HEK293 (cell line): ENCODE measurements at regions not wholly inside any gene's neighbourhood (a gene's known extent, or its start where the extent isn't known, plus 50 kb on each side); places are given as distances from the start of the nearest gene placed in this dataset.

Experiments used
- CTCF ChIA-PET: fragments of 350-600 bp; formaldehyde crosslinking; extraction: SDS; loops from one replicate; lab custom pipeline; 2021; ENCODE audit warnings: antibody characterized with exemption; lab: Yijun Ruan, JAX
- POLR2A ChIA-PET: fragments of 300-600 bp; formaldehyde crosslinking; extraction: SDS; loops from one replicate; lab custom pipeline; 2020; ENCODE audit warnings: antibody characterized with exemption, inconsistent platforms; lab: Yijun Ruan, JAX
- H3K27ac ChIP-seq: fragments of 200-500 bp; sonication (Bioruptor generic); 2 replicates; pipeline ENCODE4 v1.5.1; 2014; ENCODE audit warnings: low read depth, low read length, control low read depth, inconsistent platforms; ENCODE audit errors: extremely low read depth
- H3K36me3 ChIP-seq, 2 experiments: fragments of 200-500 bp in 1 of 2; sonication (Bioruptor generic) in 1 of 2; 1 replicate in 1 of 2; 2 replicates in 1 of 2; pipeline ENCODE4 v1.5.1; 2014 to 2017; ENCODE audit warnings: inconsistent platforms in 2 of 2, low read length in 2 of 2; ENCODE audit not compliant: control insufficient read depth in 2 of 2, insufficient read depth in 1 of 2
- H3K4me1 ChIP-seq: fragments of 200-500 bp; sonication (Bioruptor generic); 2 replicates; pipeline ENCODE4 v1.5.1; 2014; ENCODE audit warnings: mild to moderate bottlenecking, low read length, inconsistent platforms; ENCODE audit not compliant: control insufficient read depth, insufficient read depth
- H3K4me3 ChIP-seq: 2 replicates; pipeline ENCODE4 v1.5.1; 2011; ENCODE audit warnings: low read depth, mild to moderate bottlenecking, control low read depth, low read length, moderate library complexity
- H3K9me3 ChIP-seq: fragments of 200-500 bp; sonication (Bioruptor generic); 2 replicates; pipeline ENCODE4 v1.5.1; 2014; ENCODE audit warnings: low read depth, low read length, inconsistent platforms; ENCODE audit not compliant: control insufficient read depth, insufficient read depth
- ELK4 ChIP-seq: IDR thresholded peaks from 2 replicates; pipeline ENCODE4 v1.6.1; 2011; ENCODE audit warnings: mild to moderate bottlenecking, low read depth, low read length, borderline replicate concordance
- GFI1B ChIP-seq: fragments of 450-650 bp; formaldehyde crosslinking; IDR thresholded peaks from 2 replicates; pipeline ENCODE4 v1.5.1; 2016; ENCODE audit warnings: missing biosample characterization, missing genetic modification characterization
- MZF1 ChIP-seq: fragments of 450-650 bp; formaldehyde crosslinking; IDR thresholded peaks from 2 replicates; pipeline ENCODE4 v1.5.1; 2017; ENCODE audit warnings: missing biosample characterization, missing genetic modification characterization, borderline replicate concordance
- PRDM2 ChIP-seq: fragments of 450-650 bp; formaldehyde crosslinking; IDR thresholded peaks from 2 replicates; pipeline ENCODE4 v1.5.1; 2016; ENCODE audit warnings: missing biosample characterization, missing genetic modification characterization, borderline replicate concordance
- PRDM4 ChIP-seq: fragments of 450-650 bp; formaldehyde crosslinking; IDR thresholded peaks from 2 replicates; pipeline ENCODE4 v1.5.1; 2017; ENCODE audit warnings: missing biosample characterization, missing genetic modification characterization
- TCF7L2 ChIP-seq: IDR thresholded peaks from 2 replicates; pipeline ENCODE4 v1.6.1; 2011; ENCODE audit warnings: low read depth, mild to moderate bottlenecking, inconsistent platforms, low read length, moderate library complexity, borderline replicate concordance
- ZNF211 ChIP-seq: fragments of 450-650 bp; formaldehyde crosslinking; IDR thresholded peaks from 2 replicates; pipeline ENCODE4 v1.5.1; 2016; ENCODE audit warnings: low read depth, missing biosample characterization, missing genetic modification characterization
- ZNF248 ChIP-seq: fragments of 450-650 bp; formaldehyde crosslinking; IDR thresholded peaks from 2 replicates; pipeline ENCODE4 v1.5.1; 2017; ENCODE audit warnings: missing biosample characterization, missing genetic modification characterization
- ZNF26 ChIP-seq: fragments of 450-650 bp; formaldehyde crosslinking; IDR thresholded peaks from 2 replicates; pipeline ENCODE4 v1.5.1; 2016; ENCODE audit warnings: missing biosample characterization, missing genetic modification characterization
- ZNF324 ChIP-seq: fragments of 450-650 bp; formaldehyde crosslinking; IDR thresholded peaks from 2 replicates; pipeline ENCODE4 v1.5.1; 2016; ENCODE audit warnings: missing biosample characterization, missing genetic modification characterization
- ZNF335 ChIP-seq: fragments of 450-650 bp; formaldehyde crosslinking; conservative IDR thresholded peaks from 2 replicates; pipeline ENCODE4 v1.5.1; 2016; ENCODE audit warnings: missing biosample characterization, missing genetic modification characterization
- ZNF354C ChIP-seq: fragments of 450-650 bp; formaldehyde crosslinking; IDR thresholded peaks from 2 replicates; pipeline ENCODE4 v1.5.1; 2016; ENCODE audit warnings: missing biosample characterization, missing genetic modification characterization, low read depth, borderline replicate concordance
- ZNF585B ChIP-seq: fragments of 450-650 bp; formaldehyde crosslinking; IDR thresholded peaks from 2 replicates; pipeline ENCODE4 v1.5.1; 2016; ENCODE audit warnings: missing biosample characterization, missing genetic modification characterization
- ZNF654 ChIP-seq: fragments of 450-650 bp; formaldehyde crosslinking; IDR thresholded peaks from 2 replicates; pipeline ENCODE4 v1.5.1; 2016; ENCODE audit warnings: low read depth, missing biosample characterization, missing genetic modification characterization
- ZNF768 ChIP-seq: fragments of 450-650 bp; formaldehyde crosslinking; IDR thresholded peaks from 2 replicates; pipeline ENCODE4 v1.5.1; 2018; ENCODE audit warnings: missing biosample characterization, mild to moderate bottlenecking, missing genetic modification characterization
- ZNF777 ChIP-seq: fragments of 450-650 bp; formaldehyde crosslinking; IDR thresholded peaks from 2 replicates; pipeline ENCODE4 v1.5.1; 2017; ENCODE audit warnings: missing biosample characterization, missing genetic modification characterization, borderline replicate concordance

GRCh38 chr1:116850436-116850835 lies 59.3 kb upstream of the PTGFRN start:
- Histone ChIP-seq H3K4me1 (peaks cover 21% of the 10 kb centered on the region), H3K4me3 (no peak overlapping the region), H3K27ac (no peak overlapping the region), H3K36me3 (no peaks in the 10 kb centered on the region), H3K9me3 (no peaks in the 10 kb centered on the region)
- ChIA-PET POLR2A (no interaction called here), CTCF (no interaction called here)
- TF ChIP-seq ZNF777 (no peak), MZF1 (tag by site-specific recombination) (no peak), PRDM4 (tag by site-specific recombination) (no peak), TCF7L2 (no peak), ZNF248 (tag by site-specific recombination) (no peak), ZNF335 (no peak), PRDM2 (tag by site-specific recombination) (no peak), ZNF354C (tag by site-specific recombination) (no peak), ZNF768 (tag by site-specific recombination) (no peak), ZNF654 (tag by site-specific recombination) (no peak), ZNF211 (tag by site-specific recombination) (no peak), ZNF26 (tag by site-specific recombination) (no peak), ZNF585B (tag by site-specific recombination) (no peak), ZNF324 (tag by site-specific recombination) (no peak), ELK4 (no peak), GFI1B (tag by site-specific recombination) (no peak)
